Hepatocyte (in vitro differentiated cells): ENCODE measurements at regions not wholly inside any gene's neighbourhood (a gene's known extent, or its start where the extent isn't known, plus 50 kb on each side); places are given as distances from the start of the nearest gene placed in this dataset.

Experiments
- DNase-seq: peaks from one replicate; pipeline ENCODE4 v3.0.0-alpha.2; 2016; ENCODE audit warnings: low spot score
- H2AFZ ChIP-seq: fragments of 200-600 bp; sonication (generic); 2 replicates; pipeline ENCODE4 v1.6.0; 2016; ENCODE audit warnings: antibody characterized with exemption, mild to moderate bottlenecking
- H3K27ac ChIP-seq: fragments of 200-600 bp; sonication (generic); 2 replicates; pipeline ENCODE4 v1.5.1; 2016; ENCODE audit warnings: mild to moderate bottlenecking
- H3K27me3 ChIP-seq: fragments of 200-600 bp; sonication (generic); 2 replicates; pipeline ENCODE4 v1.6.1; 2016
- H3K36me3 ChIP-seq: fragments of 200-600 bp; sonication (generic); replicated peaks from 2 replicates; pipeline ENCODE4 v1.5.1; 2016; ENCODE audit warnings: low read depth; ENCODE audit not compliant: insufficient read depth
- H3K4me1 ChIP-seq: fragments of 200-600 bp; sonication (generic); 2 replicates; pipeline ENCODE4 v1.5.1; 2016; ENCODE audit warnings: mild to moderate bottlenecking, moderate library complexity; ENCODE audit not compliant: insufficient read depth
- H3K4me2 ChIP-seq: fragments of 200-600 bp; sonication (generic); 2 replicates; pipeline ENCODE4 v1.6.0; 2016
- H3K4me3 ChIP-seq: fragments of 200-600 bp; sonication (generic); 2 replicates; pipeline ENCODE4 v1.5.1; 2016; ENCODE audit warnings: mild to moderate bottlenecking
- H3K79me2 ChIP-seq: fragments of 200-600 bp; sonication (generic); 2 replicates; pipeline ENCODE4 v1.6.0; 2017; ENCODE audit warnings: mild to moderate bottlenecking
- H3K9me2 ChIP-seq: fragments of 200-600 bp; sonication (generic); replicated peaks from 2 replicates; pipeline ENCODE4 v1.6.0; 2017; ENCODE audit warnings: mild to moderate bottlenecking; ENCODE audit not compliant: insufficient read depth
- H3K9me3 ChIP-seq: fragments of 200-600 bp; sonication (generic); 2 replicates; pipeline ENCODE4 v1.5.1; 2016; ENCODE audit warnings: low read depth, mild to moderate bottlenecking
- H4K20me1 ChIP-seq: fragments of 200-600 bp; sonication (generic); 2 replicates; pipeline ENCODE4 v1.6.0; 2016; ENCODE audit warnings: mild to moderate bottlenecking; ENCODE audit not compliant: insufficient read depth, poor library complexity, severe bottlenecking
- EZH2 ChIP-seq: fragments of 200-600 bp; sonication (generic); IDR thresholded peaks from 2 replicates; pipeline ENCODE4 v1.6.1; 2016; ENCODE audit warnings: antibody characterized with exemption, mild to moderate bottlenecking, borderline replicate concordance
- EZH2phosphoT487 ChIP-seq: fragments of 200-600 bp; sonication (generic); IDR thresholded peaks from one replicate; pipeline ENCODE4 v1.6.1; 2018; ENCODE audit warnings: antibody characterized with exemption, mild to moderate bottlenecking, low read depth, moderate library complexity; ENCODE audit not compliant: unreplicated experiment, severe bottlenecking
- WGBS: methylation state at CpG from one replicate; pipeline ENCODE4 v1.1.6; 2016; ENCODE audit warnings: low lambda C conversion rate; ENCODE audit errors: missing lambda C conversion rate; 5-methylcytosine and 5-hydroxymethylcytosine counted together
- TF ChIP-seq, protein P1 (sequence below): fragments of 200-600 bp; sonication (generic); IDR thresholded peaks from 2 replicates; pipeline ENCODE4 v1.5.1; 2016; ENCODE audit warnings: antibody characterized with exemption, mild to moderate bottlenecking; ENCODE audit not compliant: poor library complexity

DNA sequence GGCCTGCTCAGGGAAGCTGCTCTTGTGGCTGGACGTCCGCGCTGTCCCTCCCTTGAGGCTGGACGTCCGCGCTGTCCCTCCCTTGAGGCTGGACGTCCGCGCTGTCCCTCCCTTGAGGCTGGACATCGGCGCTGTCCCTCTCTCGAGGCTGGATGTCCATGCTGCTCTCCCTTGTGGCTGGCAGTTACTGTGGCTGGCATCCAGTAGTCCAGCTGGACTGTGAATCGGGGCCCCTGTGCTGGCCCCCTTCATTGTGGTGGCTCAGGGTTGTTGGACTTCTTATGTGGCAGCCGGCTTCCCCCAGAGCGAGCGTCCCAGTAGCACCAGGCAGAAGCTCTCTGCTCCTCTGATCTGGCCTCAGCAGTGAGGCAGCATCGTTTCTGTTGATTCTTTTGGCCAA lies 141.5 kb downstream of the IRF8 start:
- Histone ChIP-seq H3K79me2 (no peaks in the 10 kb centered on the region), H4K20me1 (no peaks in the 10 kb centered on the region), H3K27me3 (no peaks in the 10 kb centered on the region), H3K27ac (no peak overlapping the region), H3K4me3 (no peak overlapping the region), H3K4me2 (no peak overlapping the region), H3K9me2 (no peaks in the 10 kb centered on the region), H2AFZ (no peak overlapping the region), H3K9me3 (no peaks in the 10 kb centered on the region), H3K36me3 (no peaks in the 10 kb centered on the region), H3K4me1 (no peaks in the 10 kb centered on the region)
- no peak for DNase-seq
- WGBS: 92% methylated on average over 17 of the region's 17 CpGs
- TF ChIP-seq, protein P1, sequence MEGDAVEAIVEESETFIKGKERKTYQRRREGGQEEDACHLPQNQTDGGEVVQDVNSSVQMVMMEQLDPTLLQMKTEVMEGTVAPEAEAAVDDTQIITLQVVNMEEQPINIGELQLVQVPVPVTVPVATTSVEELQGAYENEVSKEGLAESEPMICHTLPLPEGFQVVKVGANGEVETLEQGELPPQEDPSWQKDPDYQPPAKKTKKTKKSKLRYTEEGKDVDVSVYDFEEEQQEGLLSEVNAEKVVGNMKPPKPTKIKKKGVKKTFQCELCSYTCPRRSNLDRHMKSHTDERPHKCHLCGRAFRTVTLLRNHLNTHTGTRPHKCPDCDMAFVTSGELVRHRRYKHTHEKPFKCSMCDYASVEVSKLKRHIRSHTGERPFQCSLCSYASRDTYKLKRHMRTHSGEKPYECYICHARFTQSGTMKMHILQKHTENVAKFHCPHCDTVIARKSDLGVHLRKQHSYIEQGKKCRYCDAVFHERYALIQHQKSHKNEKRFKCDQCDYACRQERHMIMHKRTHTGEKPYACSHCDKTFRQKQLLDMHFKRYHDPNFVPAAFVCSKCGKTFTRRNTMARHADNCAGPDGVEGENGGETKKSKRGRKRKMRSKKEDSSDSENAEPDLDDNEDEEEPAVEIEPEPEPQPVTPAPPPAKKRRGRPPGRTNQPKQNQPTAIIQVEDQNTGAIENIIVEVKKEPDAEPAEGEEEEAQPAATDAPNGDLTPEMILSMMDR: no peak
- TF ChIP-seq EZH2phosphoT487 (no peak), EZH2 (no peak)

DNA sequence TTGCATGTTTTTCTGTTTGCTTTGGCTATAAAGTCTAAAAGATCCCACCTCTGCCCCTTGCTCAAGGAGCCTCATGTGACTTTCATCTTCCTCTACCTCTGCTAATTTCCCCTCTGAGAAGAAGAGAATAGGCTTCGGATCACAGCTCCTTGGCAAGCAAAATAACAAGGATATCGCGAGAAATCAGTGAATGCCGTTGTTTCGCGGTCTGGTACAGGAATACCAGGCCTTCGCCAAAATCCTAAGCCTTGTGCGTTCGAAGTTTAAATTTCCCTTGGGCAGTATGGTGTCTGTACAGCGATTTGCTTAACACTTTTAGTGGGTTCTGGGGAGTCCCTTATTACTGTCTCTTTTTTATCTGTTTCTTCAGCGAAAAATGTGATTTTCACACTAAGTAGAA lies 142.3 kb downstream of the IRF8 start:
- no peak overlapping the region for H3K4me2 ChIP-seq
- H3K4me1 ChIP-seq: no peaks in the 10 kb centered on the region
- no peak overlapping the region for H3K4me3 ChIP-seq
- H3K27ac ChIP-seq: no peak overlapping the region
- H3K9me2 ChIP-seq: no peaks in the 10 kb centered on the region
- WGBS: 96% methylated on average over 11 of the region's 11 CpGs
- no peak overlapping the region for H2AFZ ChIP-seq
- no peaks in the 10 kb centered on the region for H4K20me1 ChIP-seq
- H3K36me3 ChIP-seq: no peaks in the 10 kb centered on the region
- no peak for DNase-seq
- H3K79me2 ChIP-seq: no peaks in the 10 kb centered on the region
- H3K9me3 ChIP-seq: no peaks in the 10 kb centered on the region
- TF ChIP-seq, protein P1: no peak
- TF ChIP-seq EZH2phosphoT487 (no peak), EZH2 (no peak)
- H3K27me3 ChIP-seq: no peaks in the 10 kb centered on the region

DNA sequence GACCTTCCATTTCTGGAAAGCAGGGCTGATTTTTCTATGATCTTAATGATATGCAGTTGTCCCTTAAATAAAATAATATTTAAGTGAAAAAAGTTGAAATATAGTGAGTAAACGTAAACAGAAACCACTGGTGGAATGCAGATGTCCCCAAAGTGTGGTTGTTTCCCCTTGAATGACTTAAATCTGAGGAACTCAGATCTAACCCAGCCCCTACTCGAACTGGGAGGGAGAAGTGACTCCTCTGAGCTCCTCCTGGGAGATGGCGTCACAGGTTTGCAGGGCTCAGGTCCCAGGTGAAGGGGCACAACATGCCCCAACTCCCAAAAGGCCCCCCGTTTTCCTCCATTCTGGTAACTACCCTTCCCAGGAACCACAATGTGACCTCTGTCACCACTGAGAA lies 142.8 kb downstream of the IRF8 start:
- WGBS: 82% methylated on average over 4 of the region's 4 CpGs
- Histone ChIP-seq H3K4me1 (no peaks in the 10 kb centered on the region), H3K9me2 (no peaks in the 10 kb centered on the region), H2AFZ (no peak overlapping the region), H3K79me2 (no peaks in the 10 kb centered on the region), H3K36me3 (no peaks in the 10 kb centered on the region), H3K9me3 (no peaks in the 10 kb centered on the region), H3K4me3 (no peak overlapping the region), H3K27ac (no peak overlapping the region), H4K20me1 (no peaks in the 10 kb centered on the region), H3K27me3 (no peaks in the 10 kb centered on the region), H3K4me2 (no peak overlapping the region)
- no peak for TF ChIP-seq EZH2
- TF ChIP-seq EZH2phosphoT487: no peak
- TF ChIP-seq, protein P1: no peak
- no peak for DNase-seq

DNA sequence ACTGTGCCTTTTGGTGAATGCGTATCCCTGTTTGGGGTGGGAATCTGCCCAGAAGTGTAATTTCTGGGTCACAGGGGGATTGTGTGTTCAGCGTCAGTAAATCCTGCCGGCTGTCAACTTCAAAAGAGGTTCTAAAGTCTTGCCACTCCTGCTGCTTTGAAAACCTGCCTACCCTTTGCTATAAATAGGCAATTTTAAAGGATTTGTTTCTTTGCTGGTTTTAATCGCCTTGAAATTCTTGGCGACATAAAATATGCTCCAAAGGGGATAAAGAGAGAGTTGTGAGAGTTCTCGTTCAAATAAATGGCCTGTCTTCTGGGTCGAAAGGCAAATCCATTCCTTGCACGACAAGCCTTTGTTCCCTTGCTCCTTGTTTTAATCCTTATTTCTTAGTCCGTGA lies 143.4 kb downstream of the IRF8 start:
- H3K4me3 ChIP-seq: no peak overlapping the region
- H3K79me2 ChIP-seq: no peaks in the 10 kb centered on the region
- H3K27ac ChIP-seq: no peak overlapping the region
- no peaks in the 10 kb centered on the region for H4K20me1 ChIP-seq
- peaks cover 2% of the 10 kb centered on the region for H3K27me3 ChIP-seq
- no peaks in the 10 kb centered on the region for H3K36me3 ChIP-seq
- TF ChIP-seq, protein P1: no peak
- TF ChIP-seq EZH2phosphoT487 (no peak), EZH2 (no peak)
- no peaks in the 10 kb centered on the region for H3K4me1 ChIP-seq
- 76% methylated on average over 9 of the region's 9 CpGs for whole genome bisulfite sequencing
- no peak for DNase-seq
- no peaks in the 10 kb centered on the region for H3K9me2 ChIP-seq
- H2AFZ ChIP-seq: no peak overlapping the region
- H3K4me2 ChIP-seq: no peak overlapping the region
- no peaks in the 10 kb centered on the region for H3K9me3 ChIP-seq
